MG63 (cell line): ENCODE measurements at regions not wholly inside any gene's neighbourhood (a gene's known extent, or its start where the extent isn't known, plus 50 kb on each side); places are given as distances from the start of the nearest gene placed in this dataset.
A peak's percentile ranks its signal among the peaks of the same experiment; 100 is the strongest.
"Not testable (repeated sequence)": the region's sequence is repeated elsewhere in the genome, so short reads cannot be mapped to it uniquely, and the experiment has no call there.

Experiments used
- DNase-seq: peaks from one replicate; pipeline ENCODE4 v3.0.0-alpha.2; 2020
- H3K27me3 ChIP-seq: fragments of 250-450 bp; sonication (Bioruptor Pico); 2 replicates; pipeline ENCODE4 v1.5.1; 2020; ENCODE audit warnings: mild to moderate bottlenecking, moderate library complexity
- H3K36me3 ChIP-seq: fragments of 250-450 bp; sonication (Bioruptor Pico); 2 replicates; pipeline ENCODE4 v1.5.1; 2020; ENCODE audit warnings: mild to moderate bottlenecking, moderate library complexity
- H3K4me3 ChIP-seq: fragments of 250-450 bp; sonication (Bioruptor Pico); 2 replicates; pipeline ENCODE4 v1.5.1; 2020; ENCODE audit warnings: mild to moderate bottlenecking, moderate library complexity
- H3K9me3 ChIP-seq: fragments of 250-450 bp; sonication (Bioruptor Pico); 2 replicates; pipeline ENCODE4 v1.5.1; 2020; ENCODE audit warnings: mild to moderate bottlenecking, moderate library complexity

DNA sequence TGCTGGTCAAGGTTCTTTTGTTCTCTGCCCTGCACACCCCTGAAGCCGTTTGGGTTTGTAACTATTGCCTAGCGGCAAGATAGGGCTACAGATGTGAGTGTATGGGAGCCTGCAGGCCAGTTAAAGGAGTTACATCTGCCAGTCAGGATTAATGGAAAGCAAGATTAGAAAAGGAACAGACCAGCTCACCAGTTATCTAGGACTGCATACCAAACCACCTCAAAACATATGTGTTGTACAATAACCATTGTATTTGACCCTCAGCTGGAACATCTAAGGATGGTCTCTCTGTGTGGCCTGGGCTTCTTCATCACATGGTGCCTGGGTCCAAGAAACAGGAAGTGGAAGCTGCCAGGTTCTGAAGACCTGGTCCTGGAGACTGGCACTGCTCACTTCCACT, 52.5 kb upstream of the FBXO28 start:
- Histone ChIP-seq H3K36me3 (no peaks in the 10 kb centered on the region), H3K9me3 (no peaks in the 10 kb centered on the region), H3K27me3 (no peaks in the 10 kb centered on the region), H3K4me3 (no peak overlapping the region)
- DNase-seq: no peak

DNA sequence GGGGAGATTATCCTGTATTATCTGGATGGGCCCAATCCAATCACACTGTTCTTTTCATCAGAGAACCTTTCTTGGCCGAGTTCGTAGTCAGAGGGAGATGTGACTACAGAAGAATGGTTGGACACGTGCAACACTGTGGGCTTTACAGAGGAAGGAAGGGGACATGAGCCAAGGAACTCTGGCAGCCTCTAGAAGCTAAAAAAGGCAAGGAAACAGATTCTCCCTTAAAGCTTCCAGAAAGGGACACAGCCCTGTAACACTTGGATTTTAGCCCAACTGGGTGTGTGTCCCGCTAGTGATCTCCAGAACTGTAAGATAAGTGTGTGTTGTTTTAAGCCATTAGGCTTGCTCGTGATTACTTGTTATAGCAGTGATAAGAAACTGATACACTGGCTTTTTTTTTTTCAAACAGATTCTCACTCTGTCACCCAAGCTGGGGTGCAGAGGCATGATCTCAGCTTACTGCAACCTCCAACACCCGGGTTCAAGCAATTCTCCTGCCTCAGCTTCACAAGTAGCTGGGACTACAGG, 53.9 kb upstream of the FBXO28 start:
- H3K9me3 ChIP-seq: no peaks in the 10 kb centered on the region
- H3K4me3 ChIP-seq: no peak overlapping the region
- no peaks in the 10 kb centered on the region for H3K27me3 ChIP-seq
- H3K36me3 ChIP-seq: no peaks in the 10 kb centered on the region
- DNase-seq: no peak

DNA sequence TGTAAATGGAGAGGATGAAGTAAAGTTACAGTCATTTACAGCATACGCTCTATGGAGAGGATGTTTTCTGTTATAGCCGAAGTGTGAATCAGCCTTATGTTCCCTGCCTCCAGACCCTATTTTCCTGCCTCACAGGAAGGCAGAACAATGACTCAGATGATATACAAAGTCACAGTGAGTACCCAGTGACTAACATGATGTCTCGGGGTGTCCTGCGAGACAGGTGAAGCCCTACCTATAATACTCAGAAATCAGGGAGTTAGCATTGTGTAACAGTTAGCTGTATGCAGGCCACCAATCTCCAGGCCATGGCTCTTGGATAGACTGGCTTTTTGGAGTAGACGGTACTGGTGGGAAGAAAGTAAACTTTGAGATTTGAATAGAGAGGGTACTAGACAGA, 55.6 kb upstream of the FBXO28 start:
- Histone ChIP-seq H3K9me3 (no peaks in the 10 kb centered on the region), H3K27me3 (no peaks in the 10 kb centered on the region), H3K36me3 (no peaks in the 10 kb centered on the region), H3K4me3 (no peak overlapping the region)
- no peak for DNase-seq

DNA sequence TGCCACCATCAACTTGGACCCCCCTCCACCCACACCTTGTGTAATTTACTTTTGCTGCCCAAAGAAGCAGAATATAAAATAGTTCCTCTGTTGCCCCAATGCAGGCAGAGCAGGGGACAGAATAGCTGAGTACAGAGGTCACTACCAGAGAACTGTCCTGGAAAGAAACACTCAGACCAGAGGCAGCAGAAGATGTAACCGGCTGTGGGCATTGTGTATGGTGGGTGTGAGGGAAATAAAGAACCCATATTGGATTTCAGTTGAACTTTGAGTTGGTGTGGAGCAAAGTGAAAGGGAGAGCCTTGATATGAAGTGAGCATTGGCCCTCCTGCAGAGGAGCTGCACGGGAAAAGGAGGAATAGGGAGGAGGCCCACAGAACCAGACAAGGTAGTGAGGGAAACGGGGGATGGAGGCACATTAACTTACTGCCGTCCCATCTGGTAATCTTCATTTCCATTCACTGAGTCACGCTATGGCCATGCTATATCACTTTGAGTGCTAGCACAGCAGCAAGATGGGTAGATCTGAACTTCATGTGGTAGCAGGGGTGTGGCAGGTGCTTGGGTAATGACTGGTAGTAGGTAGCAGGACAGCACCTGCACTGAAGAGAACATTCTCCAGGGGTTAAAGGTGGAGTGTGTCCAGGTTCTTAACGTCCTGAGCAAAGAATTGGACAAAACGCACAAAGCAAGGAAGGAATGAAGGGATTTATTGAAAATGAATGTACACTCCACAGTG, 56.3 kb upstream of the FBXO28 start:
- Histone ChIP-seq H3K27me3 (no peaks in the 10 kb centered on the region), H3K4me3 (no peak overlapping the region), H3K36me3 (no peaks in the 10 kb centered on the region), H3K9me3 (no peaks in the 10 kb centered on the region)
- no peak for DNase-seq

DNA sequence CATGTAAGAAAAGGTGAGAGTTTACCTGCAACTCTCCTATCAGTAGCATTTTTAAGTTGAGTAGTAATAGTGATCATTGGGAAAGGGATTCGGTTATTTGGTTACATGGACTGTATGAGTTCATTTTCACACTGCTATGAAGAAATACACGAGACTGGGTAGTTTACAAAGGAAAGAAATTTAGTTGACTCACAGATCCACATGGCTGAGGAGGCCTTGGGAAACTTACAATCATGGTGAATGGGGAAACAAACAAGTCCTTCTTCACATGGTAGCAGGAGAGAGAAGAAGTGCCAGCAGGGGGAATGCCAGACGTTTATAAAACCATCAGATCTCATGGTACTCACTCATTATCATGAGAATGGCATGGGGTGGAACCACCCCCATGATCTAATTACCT, 59.3 kb upstream of the FBXO28 start:
- Histone ChIP-seq H3K36me3 (no peaks in the 10 kb centered on the region), H3K9me3 (no peaks in the 10 kb centered on the region), H3K27me3 (no peaks in the 10 kb centered on the region), H3K4me3 (no peak overlapping the region)
- DNase-seq: no peak

DNA sequence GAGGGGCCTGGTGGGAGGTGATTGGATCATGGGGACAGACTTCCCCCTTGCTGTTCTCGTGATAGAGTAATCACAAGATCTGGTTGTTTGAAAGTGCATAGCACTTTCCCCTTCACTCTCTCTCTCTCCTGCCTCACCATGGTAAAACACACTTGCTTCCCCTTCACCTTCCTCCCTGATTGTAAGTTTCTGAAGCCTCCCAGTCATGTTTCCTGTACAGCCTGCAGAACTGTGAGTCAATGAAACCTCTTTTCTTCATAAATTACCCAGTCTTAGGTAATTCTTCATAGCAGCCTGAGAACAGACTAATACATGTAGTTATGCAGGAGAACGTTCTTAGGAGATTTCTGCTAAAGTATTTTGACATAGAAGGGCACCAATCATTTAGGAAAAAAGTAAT, 59.9 kb upstream of the FBXO28 start:
- H3K9me3 ChIP-seq: no peaks in the 10 kb centered on the region
- H3K27me3 ChIP-seq: no peaks in the 10 kb centered on the region

DNA sequence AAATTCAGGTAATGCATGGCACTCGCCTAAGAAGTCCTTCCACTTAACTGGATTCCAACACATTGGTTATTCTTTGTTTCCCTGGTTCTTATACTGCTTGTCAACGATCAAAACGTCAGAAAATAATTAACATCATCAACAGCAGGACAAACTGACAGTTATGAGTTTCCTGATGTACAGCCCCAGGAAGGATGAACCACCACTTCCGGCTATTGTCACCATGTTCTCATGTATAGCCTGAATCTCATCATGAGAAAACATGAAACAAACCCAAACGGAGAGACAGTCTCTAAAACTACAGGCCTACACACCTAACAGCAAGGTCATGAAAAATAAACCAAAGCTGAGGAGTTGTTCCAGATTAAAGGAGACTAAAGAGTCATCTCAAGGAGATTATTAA, 60.5 kb upstream of the FBXO28 start:
- Histone ChIP-seq H3K27me3 (no peaks in the 10 kb centered on the region), H3K9me3 (no peaks in the 10 kb centered on the region), H3K36me3 (no peaks in the 10 kb centered on the region), H3K4me3 (no peak overlapping the region)
- no peak for DNase-seq

More for the DNA sequence above, 59.9 kb upstream of the FBXO28 start:
- H3K36me3 ChIP-seq: no peaks in the 10 kb centered on the region
- DNase-seq: no peak
- H3K4me3 ChIP-seq: no peak overlapping the region

DNA sequence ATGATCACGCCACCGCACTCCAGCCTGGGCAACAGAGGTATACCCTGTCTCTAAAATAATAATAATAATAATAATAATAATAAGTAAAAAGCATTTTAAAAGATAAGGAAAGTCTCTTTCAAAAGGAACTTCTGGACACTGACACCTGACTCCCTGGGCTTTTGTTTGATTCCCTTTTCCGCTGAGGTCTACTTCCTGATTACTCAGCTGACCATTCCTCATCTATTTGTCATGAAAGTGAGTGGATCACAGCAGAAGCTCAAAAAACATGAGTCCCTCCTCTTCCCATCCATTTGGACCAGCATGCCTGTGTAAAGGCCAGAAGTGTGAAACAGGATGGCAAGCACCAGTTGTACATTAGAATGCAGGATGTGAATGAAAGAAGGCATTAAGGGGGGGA, 61.1 kb upstream of the FBXO28 start:
- H3K4me3 ChIP-seq: no peak overlapping the region
- H3K36me3 ChIP-seq: no peaks in the 10 kb centered on the region
- peaks cover under 1% of the 10 kb centered on the region; the same call in 1 of the 2 replicates for H3K9me3 ChIP-seq
- peak; percentile 11 for DNase-seq
- 0 out of 2 replicates have a peak, but pooled peaks cover under 1% of the 10 kb centered on the region for H3K27me3 ChIP-seq

DNA sequence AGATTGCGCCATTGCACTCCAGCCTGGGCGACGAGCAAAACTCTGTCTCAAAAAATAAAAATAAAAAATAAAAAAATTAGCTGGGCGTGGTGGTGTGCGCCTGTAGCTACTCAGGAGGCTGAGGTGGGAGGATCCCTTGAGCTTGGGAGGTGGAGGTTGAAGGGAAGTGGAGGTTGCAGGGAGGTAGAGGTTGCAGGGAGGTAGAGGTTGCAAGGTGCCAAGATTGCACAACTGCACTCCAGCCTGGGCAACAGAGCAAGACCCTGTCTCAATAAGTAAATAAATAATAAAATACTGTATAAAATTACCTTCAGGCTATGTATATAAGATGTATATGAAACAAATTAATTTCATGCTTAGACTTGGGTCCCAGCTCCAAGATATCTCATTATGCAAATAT, 62.1 kb upstream of the FBXO28 start:
- H3K9me3 ChIP-seq, DNase-seq, H3K4me3 ChIP-seq, H3K27me3 ChIP-seq, H3K36me3 ChIP-seq: not testable (repeated sequence)

DNA sequence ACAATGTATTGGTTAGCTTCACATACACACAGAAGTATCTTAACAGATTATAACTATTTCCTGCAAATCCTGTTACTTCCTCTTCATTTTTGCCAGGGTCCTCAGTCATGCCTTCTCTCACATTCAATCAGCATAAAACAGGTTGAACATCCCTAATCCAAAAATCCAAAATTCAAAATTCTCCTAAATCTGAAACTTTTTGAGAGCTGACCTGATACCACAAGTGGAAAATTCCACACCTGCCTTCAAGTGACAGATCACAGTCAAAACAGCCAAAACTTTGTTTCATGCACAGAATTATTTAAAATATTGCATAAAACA, 62.9 kb upstream of the FBXO28 start:
- peaks cover 5% of the 10 kb centered on the region for H3K9me3 ChIP-seq
- no peak for DNase-seq
- H3K4me3 ChIP-seq: no peak overlapping the region
- 0 out of 2 replicates have a peak, but pooled peaks cover 2% of the 10 kb centered on the region for H3K27me3 ChIP-seq
- no peaks in the 10 kb centered on the region for H3K36me3 ChIP-seq

DNA sequence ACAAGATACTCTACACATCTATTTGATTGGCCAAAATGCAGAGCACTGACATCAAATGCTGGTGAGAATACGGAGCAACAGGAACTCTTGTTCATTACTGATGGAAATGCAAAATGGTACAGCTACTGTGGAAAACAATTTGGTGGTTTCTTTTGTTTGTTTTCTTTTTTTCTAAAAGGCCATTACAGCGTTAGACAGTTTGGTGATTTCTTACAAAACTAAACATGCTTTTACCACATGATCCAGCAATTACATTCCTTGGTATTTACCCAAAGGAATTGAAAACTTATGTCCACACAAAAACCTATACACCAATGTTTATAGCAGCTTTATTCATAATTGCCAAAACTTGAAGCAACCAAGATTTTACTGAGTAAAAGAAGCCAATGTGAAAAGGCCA, 66.4 kb upstream of the FBXO28 start:
- Histone ChIP-seq H3K4me3 (no peak overlapping the region), H3K36me3 (no peaks in the 10 kb centered on the region), H3K27me3 (peaks cover 6% of the 10 kb centered on the region; the same call in 1 of the 2 replicates), H3K9me3 (peaks cover 5% of the 10 kb centered on the region)
- DNase-seq: no peak

DNA sequence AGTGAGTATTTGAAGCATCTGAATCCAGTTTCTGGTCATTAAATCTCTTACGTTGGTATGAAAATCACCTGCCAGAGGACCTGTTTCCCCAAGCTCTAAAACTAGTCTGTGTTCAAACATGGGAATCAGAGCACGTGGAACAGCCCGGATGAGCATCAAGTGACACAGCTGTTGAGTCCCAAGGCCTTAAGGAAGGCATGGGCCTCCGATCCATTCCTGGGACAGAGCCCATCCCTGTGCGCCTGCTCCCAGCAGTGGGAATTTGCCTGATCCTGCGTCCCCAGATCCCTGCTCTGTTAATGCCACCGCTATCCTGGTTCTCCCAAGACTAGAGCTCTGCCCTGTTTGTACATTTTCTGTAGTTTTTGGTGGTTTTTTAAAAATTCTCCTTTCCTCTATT, 68.4 kb upstream of the FBXO28 start:
- peaks cover 5% of the 10 kb centered on the region for H3K9me3 ChIP-seq
- H3K27me3 ChIP-seq: peaks cover 6% of the 10 kb centered on the region; the same call in 1 of the 2 replicates
- DNase-seq: no peak
- H3K4me3 ChIP-seq: no peak overlapping the region
- no peaks in the 10 kb centered on the region for H3K36me3 ChIP-seq

DNA sequence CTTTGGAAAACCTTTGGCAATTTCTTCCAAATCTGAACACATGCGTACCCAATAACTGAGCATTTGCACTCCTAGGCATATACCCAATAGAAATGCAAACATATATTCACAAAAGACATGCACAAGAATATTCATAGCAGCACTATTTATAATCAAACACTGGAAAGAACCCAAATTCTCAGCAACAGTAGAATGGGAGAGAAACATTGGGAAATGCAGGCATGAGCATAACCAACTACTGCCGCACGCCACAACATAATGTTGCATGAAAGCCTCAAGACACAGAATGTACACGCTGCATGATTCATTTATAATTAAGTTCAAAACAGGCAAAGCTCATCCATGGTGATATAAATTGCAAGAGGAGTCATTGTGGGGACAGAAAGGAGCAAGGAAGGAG, 69.5 kb upstream of the FBXO28 start:
- H3K9me3 ChIP-seq: peaks cover 5% of the 10 kb centered on the region
- H3K4me3 ChIP-seq: no peak overlapping the region
- peaks cover 6% of the 10 kb centered on the region; the same call in 1 of the 2 replicates for H3K27me3 ChIP-seq
- no peaks in the 10 kb centered on the region for H3K36me3 ChIP-seq
- no peak for DNase-seq

DNA sequence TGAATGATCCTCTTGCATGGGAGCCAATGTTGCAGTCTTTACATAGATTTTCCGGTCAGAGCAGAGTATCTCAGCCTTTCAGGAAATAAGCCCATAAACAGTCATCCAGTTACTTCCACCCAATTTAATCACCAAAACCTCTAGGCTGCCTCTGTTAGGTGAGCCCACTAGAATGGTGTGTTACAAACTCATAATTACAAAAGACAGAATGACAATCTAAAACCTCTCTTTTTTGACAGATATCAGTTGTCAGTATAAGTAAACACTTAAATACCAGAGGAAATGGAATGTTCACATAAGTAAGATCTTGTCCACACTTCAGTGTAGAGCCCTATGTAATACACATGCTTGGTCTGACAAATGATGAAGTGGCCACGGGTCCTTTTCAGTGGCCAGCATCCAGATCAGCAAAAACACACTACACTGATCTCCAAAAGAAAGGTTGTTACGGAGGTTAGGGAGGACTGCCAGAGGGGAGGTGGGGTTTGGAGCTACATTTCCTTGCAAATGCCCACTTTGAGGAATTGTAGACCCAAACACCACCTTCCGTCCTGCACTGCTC, 71.3 kb upstream of the FBXO28 start:
- peaks cover 3% of the 10 kb centered on the region for H3K9me3 ChIP-seq
- H3K4me3 ChIP-seq: no peak overlapping the region
- DNase-seq: peak; percentile 20
- peaks cover 4% of the 10 kb centered on the region; the same call in 1 of the 2 replicates for H3K27me3 ChIP-seq
- H3K36me3 ChIP-seq: no peaks in the 10 kb centered on the region

DNA sequence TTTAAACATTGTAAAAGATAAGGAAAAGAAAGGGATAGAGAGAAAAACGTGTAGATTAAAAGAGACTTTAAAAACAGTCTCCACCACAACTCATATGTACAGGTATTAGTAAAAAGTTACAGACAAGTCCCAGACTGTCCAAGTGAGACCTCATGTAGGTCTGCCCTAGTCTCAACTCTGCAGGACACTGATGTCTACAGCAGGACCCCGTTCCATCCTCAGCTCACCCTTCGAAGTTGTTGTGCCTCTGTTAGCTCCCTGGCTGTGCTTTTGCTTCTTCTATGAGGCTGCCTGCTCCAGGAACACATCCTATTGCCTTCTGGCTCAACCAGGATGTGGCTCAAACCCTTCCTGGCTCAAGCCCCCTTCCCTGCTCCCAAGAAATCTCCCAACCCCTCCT, 72.9 kb upstream of the FBXO28 start:
- H3K27me3 ChIP-seq: peaks cover 3% of the 10 kb centered on the region; the same call in 1 of the 2 replicates
- no peaks in the 10 kb centered on the region for H3K9me3 ChIP-seq
- no peak for DNase-seq

DNA sequence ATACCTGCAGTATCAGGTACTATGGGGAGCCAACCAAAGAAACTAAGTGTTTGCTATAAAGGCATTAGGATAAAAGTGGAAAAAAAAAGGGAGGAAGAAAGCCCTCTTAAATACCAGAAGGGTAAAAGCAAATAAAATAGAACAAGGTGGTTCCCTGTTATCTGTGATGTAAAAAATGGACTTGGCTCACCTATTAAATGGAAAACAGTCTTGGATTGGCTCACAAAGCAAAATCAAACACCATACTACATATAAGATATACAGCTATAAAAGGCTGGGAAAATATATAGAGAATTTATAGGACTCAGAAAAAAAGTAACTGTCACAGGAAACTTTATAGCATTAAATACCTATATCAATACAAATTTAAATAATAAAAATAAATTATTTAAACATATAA, 73.5 kb upstream of the FBXO28 start:
- not testable (repeated sequence) for DNase-seq, H3K4me3 ChIP-seq, H3K9me3 ChIP-seq, H3K27me3 ChIP-seq, H3K36me3 ChIP-seq

More for the DNA sequence above, 72.9 kb upstream of the FBXO28 start:
- H3K4me3 ChIP-seq: no peak overlapping the region
- H3K36me3 ChIP-seq: no peaks in the 10 kb centered on the region

DNA sequence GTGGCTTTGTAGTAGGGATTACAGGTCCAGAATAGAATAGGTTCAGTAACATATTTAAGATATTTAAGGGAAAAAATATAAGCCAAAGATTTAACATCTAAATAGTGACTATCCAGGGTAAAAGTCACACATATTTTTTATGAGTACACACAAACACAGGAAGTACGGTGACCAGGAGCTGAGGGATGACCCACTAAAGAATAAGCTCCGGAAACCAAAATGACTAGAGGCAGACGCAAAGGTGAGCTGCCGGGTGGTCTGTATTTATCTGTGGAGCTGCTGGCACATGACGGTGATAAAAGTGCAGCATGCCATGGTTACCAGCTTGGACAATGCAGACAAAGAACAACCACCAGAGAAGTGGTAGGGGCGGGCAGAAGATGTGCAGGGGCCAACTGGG, 73.9 kb upstream of the FBXO28 start:
- not testable (repeated sequence) for H3K9me3 ChIP-seq, H3K27me3 ChIP-seq, DNase-seq, H3K4me3 ChIP-seq, H3K36me3 ChIP-seq

DNA sequence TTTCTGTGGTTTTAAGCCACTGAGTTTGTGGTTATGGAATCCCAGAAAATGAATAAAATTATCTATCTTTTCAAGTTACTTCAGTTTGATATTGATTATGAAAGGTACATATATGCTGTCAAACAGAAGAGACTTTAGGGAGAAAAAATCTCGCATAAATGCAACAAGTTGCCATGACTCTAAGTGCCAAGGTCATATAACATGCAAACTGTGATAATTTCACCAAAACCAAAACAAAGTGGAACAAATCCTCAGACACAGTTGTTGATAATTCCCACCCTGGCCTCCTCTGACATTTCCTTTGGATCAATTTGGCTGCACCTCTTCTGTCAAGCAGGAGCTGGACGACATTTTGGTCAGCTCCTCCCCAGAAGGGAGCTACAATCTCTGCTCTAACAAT, 75.1 kb upstream of the FBXO28 start:
- not testable (repeated sequence) for DNase-seq, H3K27me3 ChIP-seq

More for the DNA sequence above, 75.1 kb upstream of the FBXO28 start:
- H3K4me3 ChIP-seq, H3K36me3 ChIP-seq, H3K9me3 ChIP-seq: not testable (repeated sequence)
